GM12878 (cell line): ENCODE measurements at regions not wholly inside any gene's neighbourhood (a gene's known extent, or its start where the extent isn't known, plus 50 kb on each side); places are given as distances from the start of the nearest gene placed in this dataset.

Experiments used
- ATAC-seq: fragments of 200-7000 bp; cut with Tn5 transposase; 3 replicates; pipeline ENCODE4 v1.9.1; 2020; ENCODE audit warnings: mild to moderate bottlenecking, moderate library complexity
- BruUV-seq: library from RNA; stranded (reverse); fragments of 400-500 nt; replicated peaks from 2 replicates; lab custom pipeline; 2021; lab: Mats Ljungman, UMichigan
- CTCF ChIA-PET: fragments of 300-600 bp; sonication (Branson Sonifier 250); formaldehyde crosslinking; extraction: SDS; loops from one replicate; lab custom pipeline; 2021; ENCODE audit warnings: inconsistent platforms; lab: Yijun Ruan, JAX
- POLR2A ChIA-PET: fragments of 350-600 bp; formaldehyde crosslinking; extraction: SDS; loops from one replicate; lab custom pipeline; 2021; ENCODE audit warnings: inconsistent platforms; lab: Charles Lee
- RAD21 ChIA-PET: fragments of 300-600 bp; sonication (Branson Sonifier 250); formaldehyde crosslinking; loops from one replicate; lab custom pipeline; 2023; ENCODE audit warnings: antibody characterized with exemption; ENCODE audit not compliant: unreplicated experiment; lab: Charles Lee
- SMC1A ChIA-PET: fragments of 300-600 bp; sonication (Branson Sonifier 250); formaldehyde crosslinking; loops from one replicate; lab custom pipeline; 2023; ENCODE audit not compliant: unreplicated experiment, uncharacterized antibody; lab: Charles Lee
- DNase-seq: peaks from one replicate; pipeline ENCODE4 v3.0.0-alpha.2; 2011; ENCODE audit warnings: low read depth, low spot score
- FAIRE-seq: peaks from 3 replicates; lab custom pipeline; 2011; peaks lifted over from hg19 to GRCh38; lab: Jason Lieb, UNC
- H2AFZ ChIP-seq: 2 replicates; pipeline ENCODE4 v1.6.0; 2011; ENCODE audit warnings: low read depth, low read length, control low read depth; ENCODE audit not compliant: control insufficient read depth
- H3K27ac ChIP-seq: 2 replicates; pipeline ENCODE4 v1.5.1; 2011; ENCODE audit warnings: control low read depth; ENCODE audit not compliant: control insufficient read depth, insufficient read depth
- H3K27me3 ChIP-seq, 2 experiments: replicated peaks in 1 of 2; 2 replicates each; pipeline versions ENCODE4 v1.6.0 to v1.6.1; 2011; ENCODE audit warnings: low read length in 1 of 2; ENCODE audit not compliant: control insufficient read depth in 2 of 2, insufficient read depth in 2 of 2
- H3K36me3 ChIP-seq, 2 experiments: 2 replicates each; pipeline ENCODE4 v1.5.1; 2011; ENCODE audit warnings: low read length in 1 of 2; ENCODE audit not compliant: control insufficient read depth in 2 of 2, insufficient read depth in 2 of 2
- H3K4me1 ChIP-seq: 2 replicates; pipeline ENCODE4 v1.6.1; 2011; ENCODE audit warnings: mild to moderate bottlenecking, low read length, moderate library complexity, mixed read lengths; ENCODE audit not compliant: control insufficient read depth, insufficient read depth
- H3K4me2 ChIP-seq: 2 replicates; pipeline ENCODE4 v1.6.0; 2011; ENCODE audit warnings: control low read depth; ENCODE audit not compliant: control insufficient read depth, insufficient read depth
- H3K4me3 ChIP-seq: fragments of 200-600 bp; sonication (generic); 2 replicates; pipeline ENCODE4 v1.5.1; 2016
- H3K79me2 ChIP-seq: 2 replicates; pipeline ENCODE4 v1.6.0; 2011; ENCODE audit warnings: low read length; ENCODE audit not compliant: control insufficient read depth, insufficient read depth
- H3K9ac ChIP-seq: 2 replicates; pipeline ENCODE4 v1.8.0; 2011; ENCODE audit warnings: low read length, control low read depth, mixed read lengths; ENCODE audit not compliant: control insufficient read depth, insufficient read depth
- H3K9me3 ChIP-seq: replicated peaks from 3 replicates; pipeline ENCODE4 v1.5.1; 2011; ENCODE audit warnings: mild to moderate bottlenecking, low read length; ENCODE audit not compliant: control insufficient read depth, insufficient read depth
- H4K20me1 ChIP-seq: 2 replicates; pipeline ENCODE4 v1.6.0; 2011; ENCODE audit not compliant: control insufficient read depth, insufficient read depth
- BMI1 ChIP-seq: fragments of 450-650 bp; IDR thresholded peaks from 2 replicates; pipeline ENCODE4 v1.6.1; 2016; ENCODE audit warnings: mild to moderate bottlenecking, moderate library complexity, borderline replicate concordance
- ESRRA ChIP-seq: IDR thresholded peaks from 2 replicates; pipeline ENCODE4 v1.6.1; 2012; ENCODE audit warnings: mild to moderate bottlenecking, low read length, improper control_type of control experiment
- HDAC6 ChIP-seq: fragments of 200-600 bp; sonication (generic); IDR thresholded peaks from one replicate; pipeline ENCODE4 v1.8.0; 2017; ENCODE audit warnings: antibody characterized with exemption; ENCODE audit not compliant: unreplicated experiment
- MLLT1 ChIP-seq: fragments of 450-650 bp; IDR thresholded peaks from 2 replicates; pipeline ENCODE4 v1.6.1; 2016; ENCODE audit warnings: mild to moderate bottlenecking
- POLR2A ChIP-seq: IDR thresholded peaks from 2 replicates; pipeline ENCODE4 v1.6.1; 2011; ENCODE audit warnings: low read depth, mild to moderate bottlenecking, low read length
- SMAD5 ChIP-seq: IDR thresholded peaks from 2 replicates; pipeline ENCODE4 v1.6.1; 2016; ENCODE audit warnings: antibody characterized with exemption, low read depth
- TCF12 ChIP-seq: IDR thresholded peaks from 2 replicates; pipeline ENCODE4 v1.6.1; 2011; ENCODE audit warnings: low read depth, mild to moderate bottlenecking, low read length
- YBX1 ChIP-seq: fragments of 450-650 bp; IDR thresholded peaks from 2 replicates; pipeline ENCODE4 v1.6.1; 2016; ENCODE audit warnings: antibody characterized with exemption
- ZBED1 ChIP-seq: IDR thresholded peaks from 2 replicates; pipeline ENCODE4 v1.6.1; 2016; ENCODE audit warnings: borderline replicate concordance
- ZNF217 ChIP-seq: fragments of 450-650 bp; IDR thresholded peaks from 2 replicates; pipeline ENCODE4 v1.6.1; 2017; ENCODE audit warnings: antibody characterized with exemption, mild to moderate bottlenecking
- ZNF274 ChIP-seq: IDR thresholded peaks from one replicate; pipeline ENCODE4 v1.8.0; 2011; ENCODE audit not compliant: insufficient read length, insufficient read depth
- ZZZ3 ChIP-seq: IDR thresholded peaks from 2 replicates; pipeline ENCODE4 v1.6.1; 2011; ENCODE audit warnings: low read depth; ENCODE audit not compliant: control insufficient read depth, insufficient read length
- WGBS: methylation state at CpG from one replicate; pipeline ENCODE4 v1.1.6; 2016; ENCODE audit warnings: low lambda C conversion rate; ENCODE audit not compliant: insufficient replicate concordance, insufficient coverage; ENCODE audit errors: missing lambda C conversion rate; 5-methylcytosine and 5-hydroxymethylcytosine counted together
- in situ Hi-C: fragments of 300-500 bp; cut with MboI; formaldehyde crosslinking; loops from 9 replicates; pipeline ENCODE4 v1.14.3; 2018; ENCODE audit warnings: mixed read lengths
- intact Hi-C: fragments of 100-400 bp; cut with micrococcal nuclease; formaldehyde crosslinking; loops from one replicate; pipeline ENCODE4 v1.14.2; 2022; ENCODE audit not compliant: unreplicated experiment

GRCh38 chr5:91235271-91235694 lies 147.8 kb downstream of the ARRDC3 start:
- Histone ChIP-seq H3K27ac (no peak overlapping the region), H3K4me3 (no peak overlapping the region), H3K9me3 (no peaks in the 10 kb centered on the region; the same call in 2 of the 3 replicates), H4K20me1 (no peaks in the 10 kb centered on the region), H3K4me1 (no peaks in the 10 kb centered on the region), H2AFZ (no peak overlapping the region), H3K27me3 (no peaks in the 10 kb centered on the region), H3K9ac (no peak overlapping the region), H3K79me2 (no peaks in the 10 kb centered on the region), H3K4me2 (no peak overlapping the region), H3K36me3 (no peaks in the 10 kb centered on the region)
- intact Hi-C loops (no loop called here), in situ Hi-C loops (no loop called here)
- ATAC-seq (no peak), DNase-seq (no peak), FAIRE-seq (no peak)
- ChIA-PET SMC1A (interaction anchor here (1.2 to 2.6 kb wide), 5 partner anchors 12 to 152 kb away, joined by 3 to 10 read pairs (median 4); no protein-coding TSS in a partner anchor), POLR2A (no interaction called here), CTCF (interaction anchor here (1.2 to 1.5 kb wide), 3 partner anchors 8 to 150 kb away, joined by 3 to 4 read pairs (median 4); no protein-coding TSS in a partner anchor), RAD21 (interaction anchor here (1.4 to 4.0 kb wide), 2 partner anchors 150 to 184 kb away, joined by 3 to 14 read pairs; no protein-coding TSS in a partner anchor)
- TF ChIP-seq ZBED1 (no peak), ZNF274 (no peak), HDAC6 (no peak), MLLT1 (no peak), POLR2A (no peak), ZNF217 (no peak), SMAD5 (no peak), ESRRA (no peak), BMI1 (no peak), YBX1 (no peak), ZZZ3 (no peak), TCF12 (no peak)
- BruUV-seq = no TSS peak
- 46% methylated on average over 2 of the region's 2 CpGs for WGBS
